Naive B cell (primary cell): ENCODE measurements at regions not wholly inside any gene's neighbourhood (a gene's known extent, or its start where the extent isn't known, plus 50 kb on each side); places are given as distances from the start of the nearest gene placed in this dataset.
A peak's percentile ranks its signal among the peaks of the same experiment; 100 is the strongest.

Source experiments
- ATAC-seq, 2 donors: fragments of 150-1000 bp; cut with Tn5 transposase; 2 replicates each; pipeline ENCODE4 v1.10.0; 2021; ENCODE audit warnings: low read depth in 2 of 2, mild to moderate bottlenecking in 2 of 2, moderate library complexity in 2 of 2
- DNase-seq: peaks from one replicate; pipeline ENCODE4 v3.0.0; 2022
- H3K27ac Mint-ChIP-seq, 6 donors: one replicate each; pipeline ENCODE4 v1.8.0; 2020 to 2022; ENCODE audit warnings: mild to moderate bottlenecking in 6 of 6, mixed read lengths in 6 of 6, moderate library complexity in 5 of 6, inconsistent platforms in 2 of 6
- H3K27me3 Mint-ChIP-seq, 3 donors: one replicate each; pipeline ENCODE4 v1.8.0; 2021 to 2022; ENCODE audit warnings: mixed read lengths in 3 of 3, mild to moderate bottlenecking in 1 of 3
- H3K36me3 Mint-ChIP-seq, 2 donors: one replicate each; pipeline ENCODE4 v1.8.0; 2020 to 2022; ENCODE audit warnings: mixed read lengths in 2 of 2, inconsistent platforms in 1 of 2, mild to moderate bottlenecking in 1 of 2
- H3K4me1 Mint-ChIP-seq, 3 donors: one replicate each; pipeline ENCODE4 v1.8.0; 2020 to 2022; ENCODE audit warnings: mixed read lengths in 3 of 3, inconsistent platforms in 1 of 3, mild to moderate bottlenecking in 1 of 3, moderate library complexity in 1 of 3
- H3K4me3 Mint-ChIP-seq, 8 donors: one replicate each; pipeline ENCODE4 v1.8.0; 2020 to 2022; ENCODE audit warnings: mild to moderate bottlenecking in 8 of 8, mixed read lengths in 8 of 8, moderate library complexity in 8 of 8, inconsistent platforms in 2 of 8
- H3K9me3 Mint-ChIP-seq, 7 donors: one replicate each; pipeline ENCODE4 v1.8.0; 2020 to 2022; ENCODE audit warnings: mixed read lengths in 7 of 7, mild to moderate bottlenecking in 5 of 7, inconsistent platforms in 2 of 7, moderate library complexity in 1 of 7

DNA sequence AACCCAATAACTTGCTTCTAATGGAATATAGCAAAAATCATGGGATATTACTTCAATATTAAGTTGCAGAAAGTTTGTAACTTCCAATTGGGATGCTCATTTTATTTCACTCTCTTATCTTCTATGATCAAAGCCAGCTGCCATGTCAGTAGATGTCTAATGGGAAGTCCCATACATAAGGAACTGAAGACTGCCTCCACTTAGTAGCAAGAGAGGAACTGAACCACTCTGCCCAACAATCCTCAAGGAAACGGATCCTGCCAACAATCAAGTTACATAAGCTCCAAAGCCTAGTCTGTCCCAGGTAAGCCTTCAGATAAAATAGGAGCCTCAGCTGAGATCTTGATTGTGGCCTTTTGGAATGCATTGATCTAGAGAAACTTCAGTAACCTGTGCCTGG lies 431.5 kb upstream of the PCDH15 start:
- Mint-ChIP-seq H3K4me3 (no peak overlapping the region), H3K27me3 (no peaks in the 10 kb centered on the region), H3K9me3 (peaks cover 0 to 1% (median 0%) of the 10 kb centered on the region in 7 donors), H3K4me1 (no peaks in the 10 kb centered on the region), H3K36me3 (no peaks in the 10 kb centered on the region), H3K27ac (no peak overlapping the region)
- DNase-seq (no peak), ATAC-seq (no peak)

DNA sequence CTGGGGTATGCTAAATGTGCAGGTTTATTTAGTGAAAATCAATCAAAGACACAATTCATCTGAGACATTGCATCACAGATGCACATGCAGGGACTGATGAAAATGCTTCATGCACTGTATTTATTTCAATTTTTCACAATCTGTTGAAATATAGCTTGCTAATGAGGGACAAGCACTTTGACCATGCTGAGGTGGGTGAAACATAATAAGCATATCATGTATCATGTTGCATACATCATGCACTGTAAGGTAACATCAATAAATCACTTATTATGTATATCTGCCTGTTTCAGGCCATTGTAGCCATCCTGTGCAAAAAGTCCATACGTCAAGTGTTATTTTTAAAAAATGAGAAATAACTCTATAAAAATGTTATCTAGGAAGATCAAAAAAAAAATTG lies 426.9 kb upstream of the PCDH15 start:
- peaks cover 0 to 2% (median 0%) of the 10 kb centered on the region in 7 donors for H3K9me3 Mint-ChIP-seq
- no peaks in the 10 kb centered on the region for H3K27me3 Mint-ChIP-seq
- no peaks in the 10 kb centered on the region for H3K4me1 Mint-ChIP-seq
- no peak for ATAC-seq
- no peak for DNase-seq
- H3K4me3 Mint-ChIP-seq: no peak overlapping the region
- no peak overlapping the region for H3K27ac Mint-ChIP-seq
- no peaks in the 10 kb centered on the region for H3K36me3 Mint-ChIP-seq

DNA sequence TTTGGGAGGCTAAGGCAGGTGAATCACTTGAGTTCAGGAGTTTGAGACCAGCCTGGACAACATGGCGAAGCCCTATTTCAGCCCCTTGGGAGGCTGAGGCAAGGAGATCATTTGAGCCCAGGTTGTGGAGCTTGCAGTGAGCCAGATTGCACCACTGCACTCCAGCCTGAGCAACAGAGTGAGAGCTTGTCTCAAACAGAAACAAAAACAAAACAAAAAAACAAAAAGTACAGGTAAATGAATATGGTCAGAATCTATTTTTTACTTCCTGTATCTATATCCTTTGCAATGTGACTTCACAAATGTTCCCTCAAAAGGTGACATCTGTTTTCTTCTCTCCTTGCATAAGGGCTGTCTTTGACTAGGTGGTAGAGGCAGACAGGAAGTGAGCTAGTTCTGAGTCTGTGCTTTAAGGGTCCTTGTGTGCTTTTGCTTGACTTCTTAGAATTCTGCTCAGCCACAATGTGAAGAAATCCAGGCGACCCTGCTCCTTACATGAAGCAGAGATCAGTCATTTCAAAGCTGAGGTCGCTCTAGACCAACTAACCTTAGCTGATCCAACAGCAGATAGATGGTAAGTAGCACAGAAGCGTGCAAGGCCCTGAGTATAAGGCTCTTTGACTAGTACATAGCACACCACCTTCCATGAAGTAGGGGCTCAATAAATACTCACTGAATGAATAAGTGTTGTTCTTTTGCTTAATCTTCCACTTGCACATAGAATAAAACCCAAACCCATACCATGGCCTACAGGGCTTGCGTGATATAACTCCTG lies 423.2 kb upstream of the PCDH15 start:
- DNase-seq (no peak), ATAC-seq (no peak)
- Mint-ChIP-seq H3K36me3 (no peaks in the 10 kb centered on the region), H3K9me3 (peaks cover 0 to 5% (median 0%) of the 10 kb centered on the region in 7 donors), H3K4me1 (no peaks in the 10 kb centered on the region), H3K4me3 (peak overlapping the region in 1 of 8 donors; percentile 12), H3K27me3 (no peaks in the 10 kb centered on the region), H3K27ac (no peak overlapping the region)

DNA sequence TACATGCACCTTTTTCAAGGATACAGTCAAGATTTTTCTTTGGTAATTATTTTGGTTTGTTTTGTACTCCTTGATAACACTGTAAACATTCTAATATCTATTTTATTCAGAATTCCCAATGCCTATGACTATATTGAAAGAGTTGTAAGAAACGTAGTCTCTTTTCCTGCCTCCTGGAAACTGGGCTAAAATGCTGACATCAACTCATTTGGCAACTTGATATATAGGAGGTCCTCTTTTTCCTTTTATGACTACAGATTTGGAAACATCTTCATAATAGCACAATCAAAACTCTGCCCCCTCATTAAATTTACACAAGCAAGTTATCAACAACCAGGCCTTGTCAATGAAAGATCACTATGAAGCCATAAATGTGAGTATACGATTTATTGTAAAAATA lies 422.3 kb upstream of the PCDH15 start:
- no peaks in the 10 kb centered on the region for H3K36me3 Mint-ChIP-seq

DNA sequence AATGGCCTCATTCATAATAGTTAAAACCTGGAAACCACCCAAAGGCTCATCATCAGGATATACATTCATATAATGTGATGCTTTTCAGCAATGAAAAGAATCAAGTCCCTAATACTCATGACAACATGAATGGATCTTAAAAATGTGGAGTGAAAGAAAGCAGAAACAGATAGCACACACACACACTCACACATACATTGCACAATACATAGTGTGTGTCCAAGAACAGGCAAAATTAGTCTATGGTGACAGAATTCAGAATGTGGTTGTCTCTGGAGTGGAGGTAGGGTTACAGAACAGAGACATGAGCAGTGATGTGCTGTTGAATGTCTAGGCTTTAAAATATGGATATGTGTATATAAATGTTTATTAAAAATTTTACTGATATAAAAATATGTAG lies 419.9 kb upstream of the PCDH15 start:
- H3K27ac Mint-ChIP-seq: no peak overlapping the region
- no peak overlapping the region for H3K4me3 Mint-ChIP-seq
- DNase-seq: no peak
- no peaks in the 10 kb centered on the region for H3K27me3 Mint-ChIP-seq
- peaks cover 0 to 5% (median 0%) of the 10 kb centered on the region in 7 donors for H3K9me3 Mint-ChIP-seq
- H3K36me3 Mint-ChIP-seq: no peaks in the 10 kb centered on the region
- H3K4me1 Mint-ChIP-seq: no peaks in the 10 kb centered on the region
- no peak for ATAC-seq

More for the DNA sequence above, 422.3 kb upstream of the PCDH15 start:
- no peaks in the 10 kb centered on the region for H3K27me3 Mint-ChIP-seq
- H3K27ac Mint-ChIP-seq: peak overlapping the region in 1 of 6 donors; percentile 45
- H3K9me3 Mint-ChIP-seq: peaks cover 0 to 5% (median 0%) of the 10 kb centered on the region in 7 donors
- no peak overlapping the region for H3K4me3 Mint-ChIP-seq
- no peak for DNase-seq
- ATAC-seq: no peak
- no peaks in the 10 kb centered on the region for H3K4me1 Mint-ChIP-seq

DNA sequence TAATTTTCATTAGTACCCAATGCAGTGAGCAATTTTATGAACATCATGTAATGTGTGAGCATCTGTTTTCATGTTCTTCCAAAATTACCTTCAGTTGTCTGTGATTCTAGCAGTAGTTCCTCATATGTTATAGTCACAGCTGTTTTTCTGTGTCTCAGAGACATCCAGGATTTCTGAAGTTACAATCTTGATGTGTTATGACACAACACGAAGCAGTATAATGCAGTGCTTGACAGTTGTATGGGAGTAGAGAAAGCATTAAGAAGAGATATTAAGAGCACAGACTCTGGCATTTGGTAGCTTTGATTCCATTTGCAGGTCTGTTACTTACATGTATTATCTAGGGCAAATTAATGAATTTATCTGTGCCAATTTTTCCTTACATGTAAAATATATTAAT lies 414.7 kb upstream of the PCDH15 start:
- no peak overlapping the region for H3K4me3 Mint-ChIP-seq
- H3K9me3 Mint-ChIP-seq: no peaks in the 10 kb centered on the region
- H3K36me3 Mint-ChIP-seq: no peaks in the 10 kb centered on the region
- H3K27ac Mint-ChIP-seq: no peak overlapping the region
- no peak for DNase-seq
- no peak for ATAC-seq
- no peaks in the 10 kb centered on the region for H3K4me1 Mint-ChIP-seq
- no peaks in the 10 kb centered on the region for H3K27me3 Mint-ChIP-seq

DNA sequence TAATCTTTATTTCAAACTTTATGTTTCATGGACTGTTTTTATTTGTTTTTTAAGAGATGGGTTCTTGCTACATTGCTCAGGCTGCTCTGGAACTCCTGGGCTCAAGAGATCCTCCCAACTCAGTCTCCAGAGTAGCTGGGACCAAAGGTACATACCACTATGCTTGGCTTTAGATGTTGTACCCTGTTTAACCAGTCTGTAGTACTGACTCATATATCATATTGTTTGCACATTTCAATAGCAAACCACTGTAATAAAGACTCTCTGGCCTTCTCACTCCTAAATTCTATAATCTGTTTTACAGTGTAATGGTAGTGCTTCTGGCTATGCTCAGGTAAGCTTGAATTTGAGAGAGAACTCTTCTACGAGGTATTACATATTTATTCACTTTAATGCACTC lies 413.6 kb upstream of the PCDH15 start:
- Mint-ChIP-seq H3K4me1 (no peaks in the 10 kb centered on the region), H3K9me3 (peaks cover 0 to 2% (median 0%) of the 10 kb centered on the region in 7 donors), H3K27ac (no peak overlapping the region), H3K27me3 (no peaks in the 10 kb centered on the region), H3K4me3 (no peak overlapping the region), H3K36me3 (no peaks in the 10 kb centered on the region)
- ATAC-seq (no peak), DNase-seq (no peak)

DNA sequence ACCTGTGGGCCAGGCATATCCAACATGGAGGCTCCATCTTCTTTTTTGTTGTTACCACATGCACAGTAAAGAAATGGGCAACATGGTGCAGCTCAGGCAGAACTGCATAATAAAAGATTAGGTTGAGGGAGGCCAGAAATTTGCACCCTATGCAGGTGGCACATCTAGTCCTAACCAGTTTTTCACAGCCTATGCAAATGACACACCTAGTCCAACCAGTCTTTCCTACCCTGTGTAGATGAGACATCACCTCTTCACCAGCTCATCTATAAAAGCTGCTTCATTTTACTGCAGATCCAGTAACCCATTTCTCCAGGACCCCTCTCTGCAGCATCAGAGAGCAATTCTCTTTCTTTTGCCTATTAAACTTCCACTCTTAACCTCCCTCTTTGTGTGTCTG lies 411.0 kb upstream of the PCDH15 start:
- Mint-ChIP-seq H3K27me3 (no peaks in the 10 kb centered on the region), H3K4me1 (no peaks in the 10 kb centered on the region), H3K4me3 (no peak overlapping the region), H3K27ac (no peak overlapping the region), H3K36me3 (no peaks in the 10 kb centered on the region), H3K9me3 (peaks cover 0 to 7% (median 1%) of the 10 kb centered on the region in 7 donors)
- ATAC-seq: no peak
- DNase-seq: no peak

DNA sequence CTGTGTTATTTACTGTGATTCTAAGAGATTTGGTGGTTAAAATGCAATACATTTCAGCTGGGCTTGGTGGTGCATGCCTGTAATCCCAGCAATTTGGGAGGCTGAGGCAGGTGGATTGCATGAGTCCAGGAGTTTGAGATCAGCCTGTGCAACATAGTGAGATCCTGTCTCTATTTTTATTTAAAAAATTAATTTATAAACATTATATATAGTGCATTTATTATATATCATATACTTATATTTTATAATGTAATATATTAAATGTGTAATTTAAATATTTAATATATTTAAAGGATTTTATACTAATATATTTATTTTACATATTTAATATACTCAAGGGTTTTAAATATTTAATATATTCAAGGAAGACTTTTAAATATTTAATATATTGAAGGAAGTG lies 402.8 kb upstream of the PCDH15 start:
- Mint-ChIP-seq H3K27me3 (no peaks in the 10 kb centered on the region), H3K4me3 (no peak overlapping the region), H3K36me3 (no peaks in the 10 kb centered on the region), H3K4me1 (no peaks in the 10 kb centered on the region), H3K27ac (no peak overlapping the region), H3K9me3 (peaks cover 0 to 10% (median 4%) of the 10 kb centered on the region in 7 donors)
- ATAC-seq (no peak), DNase-seq (no peak)

DNA sequence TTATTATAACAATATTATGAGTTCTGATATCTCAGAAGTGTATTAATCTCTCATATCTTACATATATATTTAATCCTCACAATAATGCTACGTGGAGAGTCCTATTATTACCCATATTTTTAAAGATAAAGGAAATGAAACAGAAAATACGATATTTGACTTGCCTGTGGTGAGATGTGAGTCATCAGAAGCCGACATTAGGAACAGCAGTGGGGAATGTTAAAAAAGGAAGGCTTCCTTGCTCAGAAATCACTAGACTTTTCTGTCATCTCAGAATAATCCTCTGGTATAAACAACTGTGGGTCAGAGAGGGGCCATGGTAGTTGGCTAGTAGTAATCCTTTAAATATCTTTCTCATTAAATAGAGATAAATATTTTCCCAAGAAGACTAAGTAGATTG lies 402.3 kb upstream of the PCDH15 start:
- Mint-ChIP-seq H3K27ac (no peak overlapping the region), H3K9me3 (peaks cover 0 to 14% (median 7%) of the 10 kb centered on the region in 7 donors), H3K4me1 (no peaks in the 10 kb centered on the region), H3K27me3 (no peaks in the 10 kb centered on the region), H3K4me3 (no peak overlapping the region), H3K36me3 (no peaks in the 10 kb centered on the region)
- DNase-seq: no peak
- ATAC-seq: no peak

DNA sequence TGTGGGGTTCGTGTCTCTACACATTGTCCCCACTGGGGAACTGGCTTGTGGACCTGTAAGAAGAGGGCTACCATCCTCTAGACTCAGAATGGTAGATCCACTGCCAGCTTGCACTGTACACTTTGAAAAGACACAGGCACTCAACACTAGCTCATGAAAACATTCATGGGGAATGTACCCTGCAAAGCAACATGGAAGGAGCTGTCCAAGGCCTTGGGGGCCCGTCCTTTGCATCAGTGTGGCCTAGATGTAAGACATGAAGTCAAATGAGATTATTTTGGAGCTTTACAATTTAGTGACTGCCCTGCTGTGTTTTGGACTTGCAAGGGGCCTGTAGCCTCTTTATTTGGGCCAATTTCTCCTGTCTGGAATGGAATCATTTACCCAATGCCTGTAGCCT lies 399.0 kb upstream of the PCDH15 start:
- ATAC-seq (no peak), DNase-seq (no peak)
- no peak overlapping the region for H3K4me3 Mint-ChIP-seq
- H3K27ac Mint-ChIP-seq: peak overlapping the region in 1 of 6 donors; percentile 25
- H3K4me1 Mint-ChIP-seq: no peaks in the 10 kb centered on the region
- H3K27me3 Mint-ChIP-seq: no peaks in the 10 kb centered on the region
- H3K36me3 Mint-ChIP-seq: no peaks in the 10 kb centered on the region
- H3K9me3 Mint-ChIP-seq: peaks cover 0 to 11% (median 7%) of the 10 kb centered on the region in 7 donors

DNA sequence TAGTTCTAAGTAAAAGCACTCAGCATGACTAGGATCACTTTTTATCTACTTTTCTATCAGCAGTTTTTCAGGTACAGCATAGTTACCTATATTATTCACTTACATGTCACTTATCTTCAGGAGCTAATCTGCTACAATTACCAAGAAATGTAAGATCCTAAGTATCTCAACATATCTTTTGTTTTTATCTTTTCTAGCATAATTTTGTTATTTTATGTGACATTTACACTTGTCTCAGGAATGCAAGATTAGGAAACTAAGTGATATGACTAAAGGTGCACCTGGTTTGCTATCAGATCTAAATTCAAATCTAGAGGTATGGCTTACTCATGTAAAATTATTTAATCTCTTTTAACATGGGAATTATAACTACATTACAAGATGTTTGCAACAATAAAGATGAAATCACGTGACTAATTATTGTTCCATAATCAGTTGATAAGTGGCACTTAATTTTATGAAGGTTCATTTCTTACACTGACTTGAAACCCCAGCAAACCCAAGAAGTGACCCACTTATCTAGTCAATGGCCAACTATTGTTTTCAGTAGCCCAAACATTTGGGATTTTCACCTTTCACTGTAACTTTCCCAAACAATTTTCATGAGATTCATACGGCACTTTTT lies 390.3 kb upstream of the PCDH15 start:
- Mint-ChIP-seq H3K4me1 (no peaks in the 10 kb centered on the region), H3K27me3 (no peaks in the 10 kb centered on the region), H3K9me3 (peaks cover 0 to 3% (median 0%) of the 10 kb centered on the region in 7 donors), H3K4me3 (no peak overlapping the region), H3K27ac (no peak overlapping the region), H3K36me3 (no peaks in the 10 kb centered on the region)
- DNase-seq (no peak), ATAC-seq (no peak)

DNA sequence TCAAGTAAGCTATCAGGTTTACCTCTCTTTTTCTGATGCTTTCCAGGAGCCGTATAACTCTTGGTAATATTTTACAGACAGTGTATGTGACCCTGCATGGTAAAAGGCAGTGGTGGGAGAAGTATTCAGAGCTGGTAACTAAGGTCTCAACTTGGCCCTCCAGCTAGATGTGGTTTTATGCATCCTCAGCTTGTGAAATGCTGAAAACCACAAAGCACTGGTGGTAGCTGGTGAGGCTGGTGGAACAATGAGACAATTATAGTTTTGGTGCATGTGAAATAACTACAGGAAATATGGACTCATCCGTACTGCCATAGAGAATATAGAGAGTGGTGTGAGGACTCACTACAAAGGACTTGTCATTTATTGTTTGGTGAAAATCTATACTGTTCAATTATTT lies 383.0 kb upstream of the PCDH15 start:
- Mint-ChIP-seq H3K27ac (no peak overlapping the region), H3K27me3 (no peaks in the 10 kb centered on the region), H3K4me3 (no peak overlapping the region), H3K4me1 (no peaks in the 10 kb centered on the region), H3K9me3 (peaks cover 0 to 6% (median 0%) of the 10 kb centered on the region in 7 donors), H3K36me3 (no peaks in the 10 kb centered on the region)
- DNase-seq (no peak), ATAC-seq (no peak)

DNA sequence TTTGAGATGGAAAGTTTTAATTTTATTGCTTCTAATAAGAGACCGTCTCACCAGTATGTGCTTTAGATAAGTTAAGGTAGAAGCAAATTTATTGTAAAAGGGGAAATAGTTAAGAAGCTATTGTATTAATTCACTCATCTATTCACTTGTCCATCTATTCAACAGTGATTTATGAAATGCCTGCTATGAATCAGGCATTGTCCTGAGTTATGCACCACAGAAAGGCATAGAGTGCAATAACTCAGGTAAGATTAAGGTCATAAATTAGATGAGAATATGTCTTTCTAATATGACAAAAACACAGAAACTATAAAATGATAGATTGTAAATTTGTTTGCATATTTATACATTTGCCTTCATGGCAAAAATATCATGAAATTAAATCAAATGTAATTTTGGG lies 379.3 kb upstream of the PCDH15 start:
- Mint-ChIP-seq H3K36me3 (no peaks in the 10 kb centered on the region), H3K4me1 (no peaks in the 10 kb centered on the region), H3K27ac (no peak overlapping the region), H3K27me3 (no peaks in the 10 kb centered on the region), H3K9me3 (peaks cover 0 to 7% (median 1%) of the 10 kb centered on the region in 7 donors), H3K4me3 (no peak overlapping the region)
- DNase-seq: no peak
- no peak for ATAC-seq
